Loucy (cell line): ENCODE measurements at regions not wholly inside any gene's neighbourhood (a gene's known extent, or its start where the extent isn't known, plus 50 kb on each side); places are given as distances from the start of the nearest gene placed in this dataset.

ENCODE experiments used
- H2AFZ ChIP-seq: fragments of 200-600 bp; sonication (generic); 2 replicates; pipeline ENCODE4 v1.6.0; 2016; ENCODE audit warnings: antibody characterized with exemption, mild to moderate bottlenecking, low read length, moderate library complexity
- H3F3A ChIP-seq: fragments of 200-600 bp; 2 replicates; pipeline ENCODE4 v1.6.0; 2016; ENCODE audit warnings: antibody characterized with exemption, low read depth, mild to moderate bottlenecking
- H3K27me3 ChIP-seq: fragments of 200-600 bp; sonication (generic); 2 replicates; pipeline ENCODE4 v1.6.1; 2014; ENCODE audit warnings: low read length, mild to moderate bottlenecking; ENCODE audit not compliant: insufficient read depth, poor library complexity, severe bottlenecking
- H3K36me3 ChIP-seq: fragments of 200-600 bp; sonication (generic); 2 replicates; pipeline ENCODE4 v1.6.1; 2016; ENCODE audit warnings: low read length; ENCODE audit not compliant: insufficient read depth
- H3K4me1 ChIP-seq: fragments of 200-600 bp; sonication (generic); 2 replicates; pipeline ENCODE4 v1.5.1; 2014; ENCODE audit warnings: low read length, mild to moderate bottlenecking; ENCODE audit not compliant: insufficient read depth, poor library complexity, severe bottlenecking
- H3K4me2 ChIP-seq: fragments of 200-600 bp; sonication (generic); 2 replicates; pipeline ENCODE4 v1.6.0; 2014; ENCODE audit warnings: antibody characterized with exemption, low read length, low read depth, mild to moderate bottlenecking; ENCODE audit not compliant: poor library complexity, severe bottlenecking
- H3K4me3 ChIP-seq: fragments of 200-600 bp; sonication (generic); 2 replicates; pipeline ENCODE4 v1.5.1; 2014; ENCODE audit warnings: low read length, mild to moderate bottlenecking, mixed read lengths; ENCODE audit not compliant: poor library complexity, severe bottlenecking
- H3K79me2 ChIP-seq: fragments of 200-600 bp; sonication (generic); 2 replicates; pipeline ENCODE4 v1.6.1; 2014; ENCODE audit warnings: low read length; ENCODE audit not compliant: insufficient read depth
- H3K9ac ChIP-seq: fragments of 200-600 bp; sonication (generic); 2 replicates; pipeline ENCODE4 v1.6.0; 2014; ENCODE audit warnings: mild to moderate bottlenecking, low read depth, low read length, moderate library complexity; ENCODE audit not compliant: poor library complexity, severe bottlenecking
- H3K9me2 ChIP-seq: fragments of 200-600 bp; sonication (generic); replicated peaks from 2 replicates; pipeline ENCODE4 v1.6.1; 2016; ENCODE audit warnings: low read depth, low read length, mixed read lengths
- H3K9me3 ChIP-seq: fragments of 200-600 bp; sonication (generic); 2 replicates; pipeline ENCODE4 v1.6.1; 2014; ENCODE audit warnings: mild to moderate bottlenecking, antibody characterized with exemption, low read length, low read depth; ENCODE audit not compliant: insufficient read depth
- H4K20me1 ChIP-seq: fragments of 200-600 bp; sonication (generic); 2 replicates; pipeline ENCODE4 v1.6.0; 2014; ENCODE audit warnings: antibody characterized with exemption, low read length, mild to moderate bottlenecking; ENCODE audit not compliant: insufficient read depth, poor library complexity, severe bottlenecking
- CTCF ChIP-seq: fragments of 200-600 bp; sonication (generic); conservative IDR thresholded peaks from 2 replicates; pipeline ENCODE4 v1.5.1; 2014; ENCODE audit warnings: mild to moderate bottlenecking, antibody characterized with exemption, low read length
- EZH2phosphoT487 ChIP-seq: fragments of 200-600 bp; IDR thresholded peaks from 2 replicates; pipeline ENCODE4 v1.6.1; 2018; ENCODE audit warnings: antibody characterized with exemption, mild to moderate bottlenecking, moderate library complexity, borderline replicate concordance

- no peak overlapping the region for H3K4me3 ChIP-seq
- no peaks in the 10 kb centered on the region for H3K4me1 ChIP-seq
- no peak overlapping the region for H2AFZ ChIP-seq
- H3K79me2 ChIP-seq = no peaks in the 10 kb centered on the region
- H3F3A ChIP-seq = no peaks in the 10 kb centered on the region
- H3K27me3 ChIP-seq = peaks cover 1% of the 10 kb centered on the region
- H3K9me3 ChIP-seq = no peaks in the 10 kb centered on the region
- H3K9ac ChIP-seq = no peak overlapping the region
- no peaks in the 10 kb centered on the region for H3K36me3 ChIP-seq
- no peaks in the 10 kb centered on the region for H3K9me2 ChIP-seq
- no peaks in the 10 kb centered on the region for H4K20me1 ChIP-seq
- no peak for TF ChIP-seq EZH2phosphoT487
- no peak for TF ChIP-seq CTCF
- no peak overlapping the region for H3K4me2 ChIP-seq
Measured at GRCh38 chr2:216562696-216563435, 64.2 kb downstream of the RPL37A start.

GRCh38 chr2:216563646-216564045, 65.0 kb downstream of the RPL37A start:
- Histone ChIP-seq H3K79me2 (no peaks in the 10 kb centered on the region), H3K9me3 (no peaks in the 10 kb centered on the region), H3K36me3 (no peaks in the 10 kb centered on the region), H3K9ac (no peak overlapping the region), H4K20me1 (no peaks in the 10 kb centered on the region), H3K4me3 (no peak overlapping the region), H3K9me2 (no peaks in the 10 kb centered on the region), H3K27me3 (peaks cover 9% of the 10 kb centered on the region), H3K4me1 (no peaks in the 10 kb centered on the region), H2AFZ (no peak overlapping the region), H3F3A (no peaks in the 10 kb centered on the region), H3K4me2 (no peak overlapping the region)
- no peak for TF ChIP-seq EZH2phosphoT487
- TF ChIP-seq CTCF = no peak

GRCh38 chr2:216564611-216565010, 66.0 kb downstream of the RPL37A start:
- H3K79me2 ChIP-seq = no peaks in the 10 kb centered on the region
- H3F3A ChIP-seq = no peaks in the 10 kb centered on the region
- no peaks in the 10 kb centered on the region for H4K20me1 ChIP-seq
- TF ChIP-seq CTCF = no peak
- no peak for TF ChIP-seq EZH2phosphoT487
- no peaks in the 10 kb centered on the region for H3K36me3 ChIP-seq
- no peak overlapping the region for H3K4me2 ChIP-seq
- H3K9me3 ChIP-seq = no peaks in the 10 kb centered on the region
- peaks cover 16% of the 10 kb centered on the region for H3K27me3 ChIP-seq
- H3K4me3 ChIP-seq = no peak overlapping the region
- H3K4me1 ChIP-seq = no peaks in the 10 kb centered on the region
- no peaks in the 10 kb centered on the region for H3K9me2 ChIP-seq
- no peak overlapping the region for H3K9ac ChIP-seq
- no peak overlapping the region for H2AFZ ChIP-seq
